BLaER1 treated with 17β-estradiol and CSF1 and Interleukin-3, amounts not matched to agents 10 nM and 100 nM (cell line): ENCODE measurements at regions not wholly inside any gene's neighbourhood (a gene's known extent, or its start where the extent isn't known, plus 50 kb on each side); places are given as distances from the start of the nearest gene placed in this dataset.

Experiments used
- H3K27ac ChIP-seq, 11 experiments: shearing (Covaris generic); formaldehyde crosslinking; 2 replicates each; pipeline ENCODE4 v1.8.1; 2022
- H3K27me3 ChIP-seq, 11 experiments: shearing (Covaris generic); formaldehyde crosslinking; 2 replicates each; pipeline ENCODE4 v1.8.1; 2022
- H3K36me3 ChIP-seq, 11 experiments: shearing (Covaris generic); formaldehyde crosslinking; 2 replicates each; pipeline ENCODE4 v1.8.1; 2022
- H3K4me1 ChIP-seq, 10 experiments: shearing (Covaris generic); formaldehyde crosslinking; 2 replicates each; pipeline ENCODE4 v1.8.1; 2022
- H3K4me2 ChIP-seq, 11 experiments: shearing (Covaris generic); formaldehyde crosslinking; 2 replicates each; pipeline ENCODE4 v1.8.1; 2022
- H3K4me3 ChIP-seq, 10 experiments: shearing (Covaris generic); formaldehyde crosslinking; 2 replicates each; pipeline ENCODE4 v1.8.1; 2022
- H3K9ac ChIP-seq, 11 experiments: shearing (Covaris generic); formaldehyde crosslinking; 2 replicates each; pipeline ENCODE4 v1.8.1; 2022
- H3K9me3 ChIP-seq, 11 experiments: shearing (Covaris generic); formaldehyde crosslinking; replicated peaks in 1 of 11; 2 replicates each; pipeline ENCODE4 v1.8.1; 2022
- H4K20me1 ChIP-seq, 11 experiments: shearing (Covaris generic); formaldehyde crosslinking; 2 replicates each; pipeline ENCODE4 v1.8.1; 2022
- Cebpa-rat ChIP-seq, 11 experiments: shearing (Covaris generic); IDR thresholded peaks; 2 replicates each; pipeline ENCODE4 v1.8.1; 2022

GRCh38 chr4:181562399-181562798 is 680.8 kb upstream of the TENM3 start:
- H3K36me3 ChIP-seq, result no peaks in the 10 kb centered on the region
- no peak overlapping the region for H3K4me2 ChIP-seq
- no peak for TF ChIP-seq Cebpa-rat (IDR thresholded peaks at IDR 0.05)
- no peak overlapping the region for H3K9ac ChIP-seq
- H3K4me1 ChIP-seq, result no peaks in the 10 kb centered on the region
- H3K4me3 ChIP-seq, result no peak overlapping the region
- no peaks in the 10 kb centered on the region for H4K20me1 ChIP-seq
- no peak overlapping the region for H3K27ac ChIP-seq
- peaks cover 0 to 10% (median 4%) of the 10 kb centered on the region in 11 experiments; a peak in 4 of 22 replicates for H3K9me3 ChIP-seq
- H3K27me3 ChIP-seq, result no peaks in the 10 kb centered on the region

GRCh38 chr4:181564625-181565024 is 678.6 kb upstream of the TENM3 start:
- no peaks in the 10 kb centered on the region for H3K4me1 ChIP-seq
- H3K27me3 ChIP-seq, result no peaks in the 10 kb centered on the region
- no peaks in the 10 kb centered on the region for H4K20me1 ChIP-seq
- H3K36me3 ChIP-seq, result no peaks in the 10 kb centered on the region
- no peak for TF ChIP-seq Cebpa-rat (IDR thresholded peaks at IDR 0.05)
- no peak overlapping the region for H3K27ac ChIP-seq
- no peak overlapping the region for H3K4me3 ChIP-seq
- H3K4me2 ChIP-seq, result no peak overlapping the region
- H3K9ac ChIP-seq, result no peak overlapping the region
- H3K9me3 ChIP-seq, result peaks cover 0 to 10% (median 4%) of the 10 kb centered on the region in 11 experiments; a peak in 4 of 22 replicates

- no peak for TF ChIP-seq Cebpa-rat (IDR thresholded peaks at IDR 0.05)
- Histone ChIP-seq H3K4me1 (no peaks in the 10 kb centered on the region), H3K27me3 (no peaks in the 10 kb centered on the region), H3K36me3 (no peaks in the 10 kb centered on the region), H3K9me3 (no peaks in the 10 kb centered on the region), H4K20me1 (no peaks in the 10 kb centered on the region), H3K9ac (no peak overlapping the region), H3K4me3 (no peak overlapping the region), H3K27ac (no peak overlapping the region), H3K4me2 (no peak overlapping the region)
These were observed 676.7 kb upstream of the TENM3 start for GRCh38 chr4:181566490-181566889.

GRCh38 chr4:181569553-181569952 is 673.6 kb upstream of the TENM3 start:
- Histone ChIP-seq H3K9me3 (no peaks in the 10 kb centered on the region), H4K20me1 (no peaks in the 10 kb centered on the region), H3K4me3 (no peak overlapping the region), H3K27me3 (no peaks in the 10 kb centered on the region), H3K4me2 (no peak overlapping the region), H3K36me3 (no peaks in the 10 kb centered on the region), H3K27ac (no peak overlapping the region), H3K4me1 (no peaks in the 10 kb centered on the region), H3K9ac (no peak overlapping the region)
- TF ChIP-seq Cebpa-rat (IDR thresholded peaks at IDR 0.05), result no peak

GRCh38 chr4:181578911-181579310 is 664.3 kb upstream of the TENM3 start:
- Histone ChIP-seq H3K27me3 (no peaks in the 10 kb centered on the region), H3K4me1 (no peaks in the 10 kb centered on the region), H3K4me3 (no peak overlapping the region), H3K4me2 (no peak overlapping the region), H3K9me3 (peaks cover 0 to 17% (median 0%) of the 10 kb centered on the region in 11 experiments; a peak in 7 of 22 replicates), H3K27ac (no peak overlapping the region), H3K36me3 (no peaks in the 10 kb centered on the region), H4K20me1 (no peaks in the 10 kb centered on the region), H3K9ac (no peak overlapping the region)
- no peak for TF ChIP-seq Cebpa-rat (IDR thresholded peaks at IDR 0.05)

- Histone ChIP-seq H3K27me3 (no peaks in the 10 kb centered on the region), H3K9ac (no peak overlapping the region), H3K36me3 (no peaks in the 10 kb centered on the region), H3K27ac (no peak overlapping the region), H3K9me3 (peaks cover 0 to 17% (median 0%) of the 10 kb centered on the region in 11 experiments; a peak in 7 of 22 replicates), H3K4me1 (no peaks in the 10 kb centered on the region), H3K4me3 (no peak overlapping the region), H3K4me2 (no peak overlapping the region), H4K20me1 (no peaks in the 10 kb centered on the region)
- no peak for TF ChIP-seq Cebpa-rat (IDR thresholded peaks at IDR 0.05)
These were observed 663.7 kb upstream of the TENM3 start for GRCh38 chr4:181579486-181579885.

- H3K4me1 ChIP-seq, result no peaks in the 10 kb centered on the region
- H3K4me3 ChIP-seq, result no peak overlapping the region
- H3K27me3 ChIP-seq, result no peaks in the 10 kb centered on the region
- no peaks in the 10 kb centered on the region for H4K20me1 ChIP-seq
- no peak overlapping the region for H3K27ac ChIP-seq
- H3K4me2 ChIP-seq, result no peak overlapping the region
- no peaks in the 10 kb centered on the region for H3K36me3 ChIP-seq
- H3K9ac ChIP-seq, result no peak overlapping the region
- TF ChIP-seq Cebpa-rat (IDR thresholded peaks at IDR 0.05), result no peak
- peaks cover 0 to 11% (median 0%) of the 10 kb centered on the region in 11 experiments; a peak in 7 of 22 replicates for H3K9me3 ChIP-seq
These were observed 661.2 kb upstream of the TENM3 start for GRCh38 chr4:181581983-181582382.

- H4K20me1 ChIP-seq, result no peaks in the 10 kb centered on the region
- TF ChIP-seq Cebpa-rat (IDR thresholded peaks at IDR 0.05), result no peak
- peaks cover 0 to 11% (median 0%) of the 10 kb centered on the region in 11 experiments; a peak in 7 of 22 replicates for H3K9me3 ChIP-seq
- H3K4me1 ChIP-seq, result no peaks in the 10 kb centered on the region
- no peak overlapping the region for H3K4me3 ChIP-seq
- no peaks in the 10 kb centered on the region for H3K36me3 ChIP-seq
- no peaks in the 10 kb centered on the region for H3K27me3 ChIP-seq
- H3K4me2 ChIP-seq, result no peak overlapping the region
- no peak overlapping the region for H3K27ac ChIP-seq
- H3K9ac ChIP-seq, result no peak overlapping the region
These were observed 660.6 kb upstream of the TENM3 start for GRCh38 chr4:181582595-181582994.

GRCh38 chr4:181588733-181589302 is 654.4 kb upstream of the TENM3 start:
- no peak overlapping the region for H3K4me2 ChIP-seq
- no peak for TF ChIP-seq Cebpa-rat (IDR thresholded peaks at IDR 0.05)
- no peak overlapping the region for H3K9ac ChIP-seq
- peaks cover 11 to 22% (median 15%) of the 10 kb centered on the region in 10 experiments; a peak in 19 of 20 replicates for H3K4me1 ChIP-seq
- no peaks in the 10 kb centered on the region for H3K27me3 ChIP-seq
- no peaks in the 10 kb centered on the region for H4K20me1 ChIP-seq
- H3K9me3 ChIP-seq, result peaks cover 0 to 11% (median 7%) of the 10 kb centered on the region in 11 experiments; a peak in 10 of 22 replicates
- no peak overlapping the region for H3K27ac ChIP-seq
- no peak overlapping the region for H3K4me3 ChIP-seq
- no peaks in the 10 kb centered on the region for H3K36me3 ChIP-seq

GRCh38 chr4:181592221-181592745 is 650.9 kb upstream of the TENM3 start:
- H3K9me3 ChIP-seq, result peaks cover 0 to 11% (median 7%) of the 10 kb centered on the region in 11 experiments; a peak in 10 of 22 replicates
- H3K9ac ChIP-seq, result peak overlapping the region in 2 of 11 experiments; percentile 32 to 45; a peak in 2 of 22 replicates
- peak overlapping the region in 1 of 10 experiments; percentile 10; a peak in 1 of 20 replicates for H3K4me3 ChIP-seq
- peak overlapping the region; percentile 18 to 72 (median 52); a peak in 21 of 22 replicates for H3K4me2 ChIP-seq
- H3K27ac ChIP-seq, result peak overlapping the region in 6 of 11 experiments; percentile 1 to 54 (median 21); a peak in 3 of 22 replicates
- H3K4me1 ChIP-seq, result peaks cover 11 to 22% (median 15%) of the 10 kb centered on the region in 10 experiments; a peak in 19 of 20 replicates
- TF ChIP-seq Cebpa-rat (IDR thresholded peaks at IDR 0.05), result no peak
- no peaks in the 10 kb centered on the region for H4K20me1 ChIP-seq
- no peaks in the 10 kb centered on the region for H3K27me3 ChIP-seq
- no peaks in the 10 kb centered on the region for H3K36me3 ChIP-seq
